GM13976 (cell line): ENCODE measurements at regions not wholly inside any gene's neighbourhood (a gene's known extent, or its start where the extent isn't known, plus 50 kb on each side); places are given as distances from the start of the nearest gene placed in this dataset.

Experiments
- DNase-seq: peaks from one replicate; pipeline ENCODE4 v3.0.0; 2012; ENCODE audit warnings: low spot score
- CTCF ChIP-seq: IDR thresholded peaks from 2 replicates; pipeline ENCODE4 v1.5.1; 2012; ENCODE audit warnings: borderline replicate concordance, mild to moderate bottlenecking; ENCODE audit not compliant: insufficient read depth; ENCODE audit errors: extremely low read depth, missing control alignments, control extremely low read depth
- in situ Hi-C: fragments of 300-500 bp; cut with MboI; formaldehyde crosslinking; loops from one replicate; pipeline ENCODE4 v1.12.0; 2022; ENCODE audit warnings: low sequenced_read_pairs, mixed read lengths, inconsistent platforms; ENCODE audit not compliant: unreplicated experiment

- TF ChIP-seq CTCF: no peak
- no peak for DNase-seq
- in situ Hi-C loops: no loop called here
Observed at GRCh38 chr4:59983852-59984251, 1216.3 kb upstream of the ADGRL3 start.

GRCh38 chr4:59987289-59987688, 1212.8 kb upstream of the ADGRL3 start:
- no peak for TF ChIP-seq CTCF
- in situ Hi-C loops: no loop called here
- DNase-seq: no peak

- in situ Hi-C loops: no loop called here
- TF ChIP-seq CTCF: no peak
- DNase-seq: no peak
Observed at GRCh38 chr4:59994118-59994517, 1206.0 kb upstream of the ADGRL3 start.

- in situ Hi-C loops: no loop called here
- DNase-seq: no peak
- TF ChIP-seq CTCF: no peak
Observed at GRCh38 chr4:60002603-60003337, 1197.4 kb upstream of the ADGRL3 start.

GRCh38 chr4:60013464-60014184, 1186.5 kb upstream of the ADGRL3 start:
- in situ Hi-C loops: no loop called here
- no peak for TF ChIP-seq CTCF
- no peak for DNase-seq

- in situ Hi-C loops: no loop called here
- no peak for TF ChIP-seq CTCF
- DNase-seq: no peak
Observed at GRCh38 chr4:60016971-60017370, 1183.2 kb upstream of the ADGRL3 start.
